ENCODE measurements at regions not wholly inside any gene's neighbourhood (a gene's known extent, or its start where the extent isn't known, plus 50 kb on each side); places are given as distances from the start of the nearest gene placed in this dataset.

GRCh38 chr2:181780047-181780651, 99.8 kb upstream of the NEUROD1 start (continued):
- TF ChIP-seq CEBPZ (IDR thresholded peaks at IDR 0.05; ENCODE audit: low read depth, low read length), result no peak
- no peak for TF ChIP-seq E4F1 (IDR thresholded peaks at IDR 0.05; ENCODE audit: borderline replicate concordance, partially characterized antibody)
- peak; percentile 29; the same call in 1 of the 2 replicates for TF ChIP-seq SPI1 (IDR thresholded peaks at IDR 0.05; ENCODE audit: borderline replicate concordance, insufficient read depth, low read depth, low read length)
- TF ChIP-seq ZZZ3 (IDR thresholded peaks at IDR 0.05; ENCODE audit: control insufficient read depth, insufficient read length, low read depth), result no peak
- no peak for TF ChIP-seq SREBF2 (IDR thresholded peaks at IDR 0.05; ENCODE audit: low read length)
- no peak for TF ChIP-seq ZSCAN29 (IDR thresholded peaks at IDR 0.05)
- no peak for TF ChIP-seq BMI1 (IDR thresholded peaks at IDR 0.05; ENCODE audit: borderline replicate concordance)
- no peak for TF ChIP-seq SRF (IDR thresholded peaks at IDR 0.05; ENCODE audit: low read depth in 2 of 2, low read length in 2 of 2)
- TF ChIP-seq NFYA (IDR thresholded peaks at IDR 0.05; ENCODE audit: borderline replicate concordance, low read depth, low read length), result no peak

Data from GM12878 (cell line).